PFSK-1 (cell line): ENCODE measurements at regions not wholly inside any gene's neighbourhood (a gene's known extent, or its start where the extent isn't known, plus 50 kb on each side); places are given as distances from the start of the nearest gene placed in this dataset.

Source experiments
- FOXP2 ChIP-seq: optimal IDR thresholded peaks from 2 replicates; pipeline ENCODE3; 2011; ENCODE audit warnings: borderline replicate concordance, control low read depth, inconsistent platforms; ENCODE audit not compliant: insufficient read depth; ENCODE audit errors: extremely low read length, extremely low read depth
- POLR2AphosphoS5 ChIP-seq: IDR thresholded peaks from 2 replicates; pipeline ENCODE4 v1.6.1; 2012; ENCODE audit warnings: low read depth, mild to moderate bottlenecking, control low read depth, low read length, moderate library complexity
- REST ChIP-seq, 2 experiments: IDR thresholded peaks; 2 replicates each; pipeline versions ENCODE4 v1.6.1 to v1.8.0; 2011 to 2012; ENCODE audit warnings: low read depth in 2 of 2, low read length in 2 of 2, control low read depth in 1 of 2, inconsistent platforms in 1 of 2, mild to moderate bottlenecking in 1 of 2, moderate library complexity in 1 of 2; ENCODE audit not compliant: insufficient read depth in 1 of 2
- SIN3A ChIP-seq: IDR thresholded peaks from 2 replicates; pipeline ENCODE4 v1.6.1; 2012; ENCODE audit warnings: mild to moderate bottlenecking, low read length, moderate library complexity, borderline replicate concordance; ENCODE audit not compliant: insufficient read depth
- TAF1 ChIP-seq: IDR thresholded peaks from 2 replicates; pipeline ENCODE4 v1.6.1; 2012; ENCODE audit warnings: low read length, control low read depth, borderline replicate concordance; ENCODE audit not compliant: insufficient read depth

GRCh38 chr9:16294133-16294770 lies 576.2 kb downstream of the BNC2 start:
- TF ChIP-seq TAF1 (no peak), POLR2AphosphoS5 (no peak), REST (IDR thresholded peaks at IDR 0.05; ENCODE audit: insufficient read depth in 1 of 2, low read depth in 2 of 2, low read length in 2 of 2) (no peak), FOXP2 (no peak), SIN3A (no peak)
